ENCODE measurements at regions not wholly inside any gene's neighbourhood (a gene's known extent, or its start where the extent isn't known, plus 50 kb on each side); places are given as distances from the start of the nearest gene placed in this dataset.

- no peak for TF ChIP-seq CTCF (IDR thresholded peaks at IDR 0.05)
- TF ChIP-seq FOXM1 (IDR thresholded peaks at IDR 0.05; ENCODE audit: low read depth), result no peak
- TF ChIP-seq REST (IDR thresholded peaks at IDR 0.05; ENCODE audit: low read depth, low read length), result no peak
- TF ChIP-seq USF1 (IDR thresholded peaks at IDR 0.05; ENCODE audit: borderline replicate concordance, low read depth), result no peak
Measured at GRCh38 chr15:92541291-92542200, 114.0 kb downstream of the FAM174B start.

Data from SK-N-SH (cell line).